T-cell (primary cell): ENCODE measurements at regions not wholly inside any gene's neighbourhood (a gene's known extent, or its start where the extent isn't known, plus 50 kb on each side); places are given as distances from the start of the nearest gene placed in this dataset.

Source experiments
- ATAC-seq, 4 experiments: fragments of 200-7000 bp in 3 of 4; fragments of 150-1000 bp in 1 of 4; cut with Tn5 transposase; replicated peaks in 1 of 4; 1 replicate in 3 of 4; 2 replicates in 1 of 4; pipeline ENCODE4 v1.10.0; 2021; ENCODE audit warnings: moderate library complexity in 3 of 4, mild to moderate bottlenecking in 2 of 4, moderate number of reproducible peaks in 1 of 4
- CTCF ChIA-PET, 2 donors: fragments of 300-600 bp; sonication (Branson Sonifier 250); formaldehyde crosslinking; loops; one replicate each; lab custom pipeline; 2022; ENCODE audit warnings: antibody characterized with exemption in 2 of 2; lab: Charles Lee
- POLR2A ChIA-PET, 2 donors: fragments of 300-600 bp; sonication (Branson Sonifier 250); formaldehyde crosslinking; loops; one replicate each; lab custom pipeline; 2022; ENCODE audit warnings: antibody characterized with exemption in 2 of 2; lab: Charles Lee
- DNase-seq, 35 experiments: peaks; one replicate each; pipeline versions ENCODE4 v3.0.0 to v3.0.0-alpha.2; 2013 to 2023
- H3K27ac ChIP-seq: one replicate; pipeline ENCODE4 v1.5.1; 2013; ENCODE audit warnings: low read length
- H3K27me3 ChIP-seq, 2 experiments: replicated peaks in 1 of 2; 1 replicate in 1 of 2; 2 replicates in 1 of 2; pipeline versions ENCODE4 v1.6.1 to v1.7.0; 2013; ENCODE audit warnings: low read length in 1 of 2, mixed read lengths in 1 of 2; ENCODE audit not compliant: control insufficient read depth in 2 of 2, insufficient read depth in 2 of 2; ENCODE audit errors: extremely low read depth in 1 of 2
- H3K36me3 ChIP-seq, 2 donors: 1 replicate in 1 of 2; 2 replicates in 1 of 2; pipeline versions ENCODE4 v1.6.1 to v1.7.0; 2013; ENCODE audit warnings: low read length in 1 of 2; ENCODE audit not compliant: control insufficient read depth in 2 of 2, insufficient read depth in 1 of 2; ENCODE audit errors: extremely low read depth in 1 of 2
- H3K4me1 ChIP-seq, 2 experiments: 1 replicate in 1 of 2; 2 replicates in 1 of 2; pipeline versions ENCODE4 v1.6.1 to v1.7.0; 2013; ENCODE audit warnings: low read length in 2 of 2, mixed read lengths in 1 of 2; ENCODE audit not compliant: insufficient read depth in 2 of 2, control insufficient read depth in 1 of 2; ENCODE audit errors: extremely low read depth in 1 of 2
- H3K4me3 ChIP-seq, 2 donors: 1 replicate in 1 of 2; 2 replicates in 1 of 2; pipeline versions ENCODE4 v1.5.1 to v1.7.0; 2013; ENCODE audit warnings: mild to moderate bottlenecking in 2 of 2, low read length in 1 of 2, moderate library complexity in 1 of 2; ENCODE audit not compliant: control insufficient read depth in 1 of 2; ENCODE audit errors: extremely low read depth in 1 of 2
- H3K9me3 ChIP-seq: 2 replicates; pipeline ENCODE4 v1.7.0; 2013
- H3K27ac Mint-ChIP-seq, 2 donors: one replicate each; pipeline ENCODE4 v1.8.0; 2020 to 2021; ENCODE audit warnings: mild to moderate bottlenecking in 2 of 2, mixed read lengths in 2 of 2
- H3K27me3 Mint-ChIP-seq, 2 donors: one replicate each; pipeline ENCODE4 v1.8.0; 2021 to 2022; ENCODE audit warnings: mixed read lengths in 2 of 2
- H3K36me3 Mint-ChIP-seq: one replicate; pipeline ENCODE4 v1.8.0; 2021; ENCODE audit warnings: mixed read lengths
- H3K4me1 Mint-ChIP-seq, 3 donors: one replicate each; pipeline ENCODE4 v1.8.0; 2020 to 2022; ENCODE audit warnings: mixed read lengths in 3 of 3, mild to moderate bottlenecking in 1 of 3
- H3K4me3 Mint-ChIP-seq, 3 donors: one replicate each; pipeline ENCODE4 v1.8.0; 2020 to 2022; ENCODE audit warnings: mild to moderate bottlenecking in 3 of 3, mixed read lengths in 3 of 3, moderate library complexity in 3 of 3
- H3K9me3 Mint-ChIP-seq, 3 donors: one replicate each; pipeline ENCODE4 v1.8.0; 2020 to 2022; ENCODE audit warnings: mixed read lengths in 3 of 3
- WGBS: methylation state at CpG from one replicate; pipeline ENCODE4 v1.1.5; 2013; ENCODE audit warnings: missing lambda C conversion rate; ENCODE audit not compliant: insufficient coverage; 5-methylcytosine and 5-hydroxymethylcytosine counted together

DNA sequence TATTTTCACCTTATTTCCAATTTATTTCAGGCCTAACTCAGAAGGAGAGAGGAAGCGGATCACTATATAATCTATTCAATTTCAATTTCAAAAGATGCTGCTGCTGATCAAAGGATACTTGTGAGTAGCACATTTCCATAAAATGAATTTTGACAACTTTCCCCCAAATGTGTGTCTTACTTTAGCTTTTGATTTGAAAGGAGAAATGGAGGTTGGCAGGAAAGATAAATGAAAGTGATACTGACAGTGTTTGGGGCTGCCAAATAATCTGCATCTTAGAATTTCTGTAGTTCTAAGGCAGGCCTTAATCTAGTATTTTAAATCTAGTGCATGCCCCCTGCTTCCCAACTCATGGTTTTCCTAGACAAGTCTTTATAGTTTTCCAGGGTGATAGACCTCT is 535.4 kb downstream of the DOK5 start:
- Mint-ChIP-seq H3K4me1 (no peaks in the 10 kb centered on the region), H3K27ac (no peak overlapping the region), H3K9me3 (peaks cover 4 to 11% (median 4%) of the 10 kb centered on the region in 3 donors), H3K4me3 (no peak overlapping the region), H3K27me3 (no peaks in the 10 kb centered on the region), H3K36me3 (no peaks in the 10 kb centered on the region)
- whole genome bisulfite sequencing = no CpG with 5 or more reads among the region's 1 CpG
- Histone ChIP-seq H3K9me3 (no peaks in the 10 kb centered on the region), H3K27ac (no peak overlapping the region), H3K36me3 (no peaks in the 10 kb centered on the region), H3K27me3 (no peaks in the 10 kb centered on the region), H3K4me1 (no peaks in the 10 kb centered on the region), H3K4me3 (no peak overlapping the region)
- CTCF ChIA-PET = no interaction called here
- DNase-seq (no peak), ATAC-seq (no peak)
- POLR2A ChIA-PET = no interaction called here

DNA sequence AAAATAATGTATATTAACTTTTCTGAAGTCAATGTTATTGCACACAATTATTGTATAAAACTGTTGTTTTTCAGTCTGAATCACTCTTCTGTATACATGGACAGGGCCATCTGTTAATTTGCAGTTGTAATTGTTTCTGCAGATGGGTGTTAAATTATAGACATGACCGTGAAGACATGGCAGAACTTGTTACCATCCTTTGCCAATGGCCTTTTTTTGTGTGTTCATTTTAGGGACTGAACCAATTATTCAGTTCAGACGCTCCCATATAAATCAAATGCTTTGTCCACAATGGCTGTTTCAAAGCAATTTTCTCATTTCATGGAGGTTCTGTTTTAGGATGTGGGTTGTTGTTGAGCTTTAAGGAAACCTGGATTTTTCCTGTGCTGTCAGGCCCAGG is 533.7 kb downstream of the DOK5 start:
- 60% methylated on average over 1 of the region's 2 CpGs for WGBS
- no peaks in the 10 kb centered on the region for H3K27me3 ChIP-seq
- no peak overlapping the region for H3K27ac Mint-ChIP-seq

DNA sequence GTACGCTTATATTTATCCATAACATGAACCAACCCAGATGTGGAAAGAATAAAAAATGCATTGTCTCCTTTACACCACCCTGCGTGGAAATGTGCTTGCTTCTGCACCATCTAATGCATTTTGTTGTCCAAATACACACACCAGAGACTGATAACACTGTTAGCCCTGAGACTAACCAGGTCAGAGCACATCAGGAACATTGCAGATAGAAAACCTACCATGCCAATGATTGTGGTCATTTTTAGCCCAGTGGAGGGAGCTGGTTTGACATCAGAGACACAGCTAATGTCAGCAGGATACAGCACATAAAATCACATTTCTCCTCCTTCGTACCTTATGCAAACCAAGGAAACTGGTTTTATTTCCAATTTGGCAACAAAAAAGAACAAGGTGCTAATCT is 528.7 kb downstream of the DOK5 start:
- Histone ChIP-seq H3K4me3 (no peak overlapping the region), H3K9me3 (no peaks in the 10 kb centered on the region), H3K27me3 (no peaks in the 10 kb centered on the region), H3K4me1 (no peaks in the 10 kb centered on the region), H3K27ac (no peak overlapping the region), H3K36me3 (no peaks in the 10 kb centered on the region)
- ChIA-PET CTCF (no interaction called here), POLR2A (no interaction called here)
- ATAC-seq = no peak
- peaks cover 0 to 14% (median 5%) of the 10 kb centered on the region in 3 donors for H3K9me3 Mint-ChIP-seq
- WGBS = 100% methylated on average over 1 of the region's 3 CpGs
- DNase-seq = no peak
- no peak overlapping the region for H3K27ac Mint-ChIP-seq
- no peak overlapping the region for H3K4me3 Mint-ChIP-seq
- H3K4me1 Mint-ChIP-seq = no peaks in the 10 kb centered on the region
- H3K36me3 Mint-ChIP-seq = no peaks in the 10 kb centered on the region
- H3K27me3 Mint-ChIP-seq = no peaks in the 10 kb centered on the region

More for the DNA sequence above, 533.7 kb downstream of the DOK5 start:
- ATAC-seq = no peak
- H3K4me3 Mint-ChIP-seq = no peak overlapping the region
- no peaks in the 10 kb centered on the region for H3K36me3 ChIP-seq
- ChIA-PET CTCF (no interaction called here), POLR2A (no interaction called here)
- no peak overlapping the region for H3K4me3 ChIP-seq
- H3K9me3 Mint-ChIP-seq = peaks cover 0 to 8% (median 2%) of the 10 kb centered on the region in 3 donors
- no peak for DNase-seq
- H3K4me1 ChIP-seq = no peaks in the 10 kb centered on the region
- H3K27ac ChIP-seq = no peak overlapping the region
- no peaks in the 10 kb centered on the region for H3K4me1 Mint-ChIP-seq
- no peaks in the 10 kb centered on the region for H3K27me3 Mint-ChIP-seq
- no peaks in the 10 kb centered on the region for H3K9me3 ChIP-seq
- no peaks in the 10 kb centered on the region for H3K36me3 Mint-ChIP-seq

DNA sequence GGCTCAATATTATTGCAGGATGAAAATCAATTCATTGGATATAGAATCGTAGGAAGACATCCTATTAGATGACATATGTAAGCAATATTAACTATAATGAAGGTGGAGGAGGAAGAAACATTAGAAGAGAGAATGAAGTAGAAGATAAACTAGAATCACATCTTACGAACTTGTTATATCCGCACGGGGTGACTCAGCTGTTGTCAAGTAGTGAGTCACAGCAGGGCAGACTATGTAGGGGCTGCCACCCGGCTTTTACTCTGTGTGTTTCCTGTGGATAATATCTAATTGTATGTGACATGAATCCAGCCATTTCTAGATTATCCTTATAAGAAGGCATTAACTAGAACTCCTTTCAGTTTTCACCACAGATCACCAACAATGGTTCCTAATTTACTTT is 520.2 kb downstream of the DOK5 start:
- Histone ChIP-seq H3K27me3 (peaks cover 0 to 2% of the 10 kb centered on the region in 2 experiments), H3K27ac (no peak overlapping the region), H3K36me3 (no peaks in the 10 kb centered on the region), H3K4me3 (no peak overlapping the region), H3K4me1 (no peaks in the 10 kb centered on the region), H3K9me3 (no peaks in the 10 kb centered on the region)
- no peaks in the 10 kb centered on the region for H3K36me3 Mint-ChIP-seq
- DNase-seq = no peak
- ChIA-PET POLR2A (no interaction called here), CTCF (no interaction called here)
- H3K4me3 Mint-ChIP-seq = no peak overlapping the region
- no CpG with 5 or more reads among the region's 5 CpGs for WGBS
- no peak overlapping the region for H3K27ac Mint-ChIP-seq
- no peaks in the 10 kb centered on the region for H3K27me3 Mint-ChIP-seq
- no peak for ATAC-seq
- H3K4me1 Mint-ChIP-seq = no peaks in the 10 kb centered on the region
- H3K9me3 Mint-ChIP-seq = peaks cover 4 to 15% (median 5%) of the 10 kb centered on the region in 3 donors

DNA sequence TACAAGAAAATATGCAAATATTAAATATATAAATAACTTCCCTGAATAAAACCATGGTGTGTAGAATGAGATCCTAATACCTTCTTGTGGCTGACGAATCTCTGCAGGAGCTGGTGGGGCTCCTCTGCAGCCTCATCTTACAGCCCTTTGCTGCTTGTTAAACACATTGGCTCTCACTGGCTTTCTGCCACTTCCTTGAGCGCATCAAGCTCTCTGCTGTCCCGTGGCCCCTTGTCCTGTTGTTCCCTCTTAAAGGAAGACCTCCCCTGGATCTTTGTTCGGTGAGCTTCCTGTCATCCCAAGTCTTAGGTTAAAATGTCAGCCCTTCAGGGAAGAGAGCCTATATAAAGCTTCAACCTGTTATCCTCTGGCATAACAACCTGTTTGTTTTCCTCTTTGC is 519.6 kb downstream of the DOK5 start:
- CTCF ChIA-PET = no interaction called here
- H3K27me3 Mint-ChIP-seq = no peaks in the 10 kb centered on the region
- no peaks in the 10 kb centered on the region for H3K36me3 Mint-ChIP-seq
- H3K4me1 ChIP-seq = no peaks in the 10 kb centered on the region
- no peaks in the 10 kb centered on the region for H3K4me1 Mint-ChIP-seq
- H3K27me3 ChIP-seq = peaks cover 0 to 2% of the 10 kb centered on the region in 2 experiments
- H3K4me3 ChIP-seq = no peak overlapping the region
- no peak overlapping the region for H3K27ac ChIP-seq
- DNase-seq (no peak), ATAC-seq (no peak)
- no peak overlapping the region for H3K4me3 Mint-ChIP-seq
- no peak overlapping the region for H3K27ac Mint-ChIP-seq
- POLR2A ChIA-PET = no interaction called here
- no peaks in the 10 kb centered on the region for H3K36me3 ChIP-seq
- peaks cover 4 to 12% (median 5%) of the 10 kb centered on the region in 3 donors for H3K9me3 Mint-ChIP-seq
- no peaks in the 10 kb centered on the region for H3K9me3 ChIP-seq
- 64% methylated on average over 3 of the region's 4 CpGs for WGBS

DNA sequence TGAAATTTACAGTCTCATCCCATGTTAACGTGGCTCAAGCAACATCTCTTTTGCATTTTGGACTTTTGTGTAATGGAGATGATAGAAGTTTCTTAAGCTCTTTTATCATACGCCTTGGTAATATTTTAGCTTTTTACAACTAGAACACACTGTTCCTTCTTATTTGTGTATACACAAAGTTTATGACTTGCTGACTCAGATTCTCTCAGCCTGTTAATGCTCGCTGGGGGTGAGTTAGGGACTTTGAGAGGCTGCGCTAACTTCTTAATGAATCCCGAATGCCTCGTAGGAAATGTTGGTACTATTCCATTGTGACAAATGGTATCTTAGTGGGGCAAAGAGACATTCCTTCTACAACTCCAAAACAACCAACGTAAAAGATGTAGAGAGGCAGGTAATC is 509.7 kb downstream of the DOK5 start:
- Mint-ChIP-seq H3K36me3 (no peaks in the 10 kb centered on the region), H3K27ac (no peak overlapping the region), H3K27me3 (no peaks in the 10 kb centered on the region), H3K4me3 (no peak overlapping the region), H3K4me1 (no peaks in the 10 kb centered on the region), H3K9me3 (peaks cover 0 to 4% (median 2%) of the 10 kb centered on the region in 3 donors)
- Histone ChIP-seq H3K9me3 (no peaks in the 10 kb centered on the region), H3K36me3 (no peaks in the 10 kb centered on the region), H3K27me3 (no peaks in the 10 kb centered on the region), H3K4me3 (no peak overlapping the region), H3K4me1 (no peaks in the 10 kb centered on the region), H3K27ac (no peak overlapping the region)
- ChIA-PET CTCF (no interaction called here), POLR2A (no interaction called here)
- WGBS = no CpG with 5 or more reads among the region's 7 CpGs
- ATAC-seq (no peak), DNase-seq (no peak)

DNA sequence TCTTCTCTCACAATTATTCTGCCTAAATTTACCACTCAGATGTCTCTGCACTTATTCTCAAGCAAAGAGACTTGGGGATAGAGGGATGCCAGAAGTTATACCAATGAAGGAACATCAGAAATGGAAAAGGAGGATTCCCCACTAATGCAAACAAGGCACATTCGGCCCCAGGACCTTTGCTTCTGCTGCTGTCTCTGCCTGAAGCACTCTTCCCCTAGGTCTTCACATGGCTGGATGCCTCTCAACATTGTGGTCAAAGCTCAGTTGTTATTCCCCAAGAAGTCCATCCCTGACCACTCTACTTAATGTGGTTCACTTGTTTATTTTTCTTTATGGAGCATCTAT is 508.7 kb downstream of the DOK5 start:
- Mint-ChIP-seq H3K27me3 (no peaks in the 10 kb centered on the region), H3K4me3 (no peak overlapping the region), H3K4me1 (no peaks in the 10 kb centered on the region), H3K9me3 (peaks cover 0 to 4% (median 2%) of the 10 kb centered on the region in 3 donors), H3K27ac (no peak overlapping the region), H3K36me3 (no peaks in the 10 kb centered on the region)
- no peak overlapping the region for H3K27ac ChIP-seq
- ChIA-PET CTCF (no interaction called here), POLR2A (no interaction called here)
- no peak for DNase-seq
- no peaks in the 10 kb centered on the region for H3K36me3 ChIP-seq
- no peak overlapping the region for H3K4me3 ChIP-seq
- 67% methylated on average over 1 of the region's 1 CpG for WGBS
- H3K27me3 ChIP-seq = no peaks in the 10 kb centered on the region
- H3K9me3 ChIP-seq = no peaks in the 10 kb centered on the region
- H3K4me1 ChIP-seq = no peaks in the 10 kb centered on the region
- no peak for ATAC-seq
